Tibial nerve (tissue), 4 donors: ENCODE measurements at regions not wholly inside any gene's neighbourhood (a gene's known extent, or its start where the extent isn't known, plus 50 kb on each side); places are given as distances from the start of the nearest gene placed in this dataset.

Experiments
- DNase-seq, 2 donors: peaks; one replicate each; pipeline ENCODE4 v3.0.0-alpha.2; 2019; ENCODE audit warnings: low spot score in 2 of 2
- H3K27ac ChIP-seq, 4 donors: fragments of 200-600 bp; sonication (generic) in 3 of 4; one replicate each; pipeline ENCODE4 v1.5.1; 2017 to 2019; ENCODE audit warnings: mild to moderate bottlenecking in 1 of 4
- H3K27me3 ChIP-seq, 2 donors: fragments of 200-600 bp; sonication (generic) in 1 of 2; one replicate each; pipeline versions ENCODE4 v1.5.1 to v1.6.0; 2017 to 2019
- H3K36me3 ChIP-seq, 3 donors: fragments of 200-600 bp; sonication (generic); one replicate each; pipeline ENCODE4 v1.5.1; 2018 to 2019
- H3K4me1 ChIP-seq, 4 donors: fragments of 200-600 bp; sonication (generic) in 3 of 4; one replicate each; pipeline ENCODE4 v1.5.1; 2017 to 2019
- H3K4me3 ChIP-seq, 4 donors: fragments of 200-600 bp; sonication (generic) in 3 of 4; one replicate each; pipeline ENCODE4 v1.5.1; 2017 to 2019; ENCODE audit warnings: mild to moderate bottlenecking in 1 of 4, moderate library complexity in 1 of 4
- H3K9me3 ChIP-seq, 4 donors: fragments of 200-600 bp; sonication (generic) in 3 of 4; one replicate each; pipeline ENCODE4 v1.5.1; 2017 to 2019
- CTCF ChIP-seq, 5 experiments: fragments of 200-600 bp in 3 of 5; fragments of 450-650 bp in 2 of 5; sonication (generic) in 3 of 5; IDR thresholded peaks; one replicate each; pipeline ENCODE4 v1.5.1; 2016 to 2019; ENCODE audit warnings: antibody characterized with exemption in 5 of 5, mild to moderate bottlenecking in 3 of 5, moderate library complexity in 2 of 5
- EP300 ChIP-seq, 2 donors: sonication (generic); formaldehyde crosslinking; IDR thresholded peaks; one replicate each; pipeline ENCODE4 v1.6.1; 2017; ENCODE audit warnings: antibody characterized with exemption in 2 of 2, mild to moderate bottlenecking in 1 of 2
- POLR2A ChIP-seq, 2 donors: fragments of 450-650 bp; IDR thresholded peaks; one replicate each; pipeline ENCODE4 v1.6.1; 2017; ENCODE audit warnings: antibody characterized with exemption in 2 of 2, mild to moderate bottlenecking in 2 of 2, moderate library complexity in 2 of 2
- WGBS, 2 donors: methylation state at CpG; one replicate each; pipeline ENCODE4 v1.1.5; 2018; 5-methylcytosine and 5-hydroxymethylcytosine counted together

- no peak overlapping the region for H3K27ac ChIP-seq
- DNase-seq = no peak
- H3K4me3 ChIP-seq = no peak overlapping the region
- no peaks in the 10 kb centered on the region for H3K36me3 ChIP-seq
- H3K27me3 ChIP-seq = no peaks in the 10 kb centered on the region
- H3K9me3 ChIP-seq = no peaks in the 10 kb centered on the region
- 84 to 89% methylated on average over 10 of the region's 10 CpGs for WGBS, 2 donors
- H3K4me1 ChIP-seq = no peaks in the 10 kb centered on the region
- TF ChIP-seq CTCF (IDR thresholded peaks at IDR 0.05) = no peak
- TF ChIP-seq POLR2A (IDR thresholded peaks at IDR 0.05) = no peak
- TF ChIP-seq EP300 (IDR thresholded peaks at IDR 0.05) = no peak
Measured at GRCh38 chr5:57398413-57399093, 84.1 kb downstream of the ACTBL2 start.

- DNase-seq = no peak
- H3K36me3 ChIP-seq = no peaks in the 10 kb centered on the region
- no peak overlapping the region for H3K4me3 ChIP-seq
- no peaks in the 10 kb centered on the region for H3K9me3 ChIP-seq
- TF ChIP-seq EP300 (IDR thresholded peaks at IDR 0.05) (no peak), CTCF (IDR thresholded peaks at IDR 0.05) (no peak), POLR2A (IDR thresholded peaks at IDR 0.05) (no peak)
- no peak overlapping the region for H3K27ac ChIP-seq
- H3K4me1 ChIP-seq = no peaks in the 10 kb centered on the region
- no peaks in the 10 kb centered on the region for H3K27me3 ChIP-seq
- WGBS, 2 donors = 59 to 60% methylated on average over 3 of the region's 3 CpGs
Measured at GRCh38 chr5:57396701-57397100, 85.9 kb downstream of the ACTBL2 start.

- Histone ChIP-seq H3K27ac (no peak overlapping the region), H3K36me3 (no peaks in the 10 kb centered on the region), H3K4me3 (no peak overlapping the region), H3K27me3 (no peaks in the 10 kb centered on the region), H3K4me1 (no peaks in the 10 kb centered on the region), H3K9me3 (no peaks in the 10 kb centered on the region)
- 69 to 77% methylated on average over 5 of the region's 5 CpGs for WGBS, 2 donors
- TF ChIP-seq EP300 (IDR thresholded peaks at IDR 0.05) (no peak), CTCF (IDR thresholded peaks at IDR 0.05) (no peak), POLR2A (IDR thresholded peaks at IDR 0.05) (no peak)
- no peak for DNase-seq
Measured at GRCh38 chr5:57394421-57395210, 88.0 kb downstream of the ACTBL2 start.

GRCh38 chr5:57386958-57387357 lies 95.7 kb downstream of the ACTBL2 start:
- Histone ChIP-seq H3K27me3 (no peaks in the 10 kb centered on the region), H3K27ac (no peak overlapping the region), H3K9me3 (no peaks in the 10 kb centered on the region), H3K4me3 (no peak overlapping the region), H3K36me3 (no peaks in the 10 kb centered on the region), H3K4me1 (peaks cover 0 to 7% (median 0%) of the 10 kb centered on the region in 4 donors)
- WGBS, 2 donors = 83 to 85% methylated on average over 2 of the region's 2 CpGs
- DNase-seq = no peak
- TF ChIP-seq EP300 (IDR thresholded peaks at IDR 0.05) (no peak), POLR2A (IDR thresholded peaks at IDR 0.05) (no peak), CTCF (IDR thresholded peaks at IDR 0.05) (no peak)
